ENCODE measurements at regions not wholly inside any gene's neighbourhood (a gene's known extent, or its start where the extent isn't known, plus 50 kb on each side); places are given as distances from the start of the nearest gene placed in this dataset.

GRCh38 chr6:85127696-85128243, 322.1 kb upstream of the NT5E start (continued):
- TF ChIP-seq PBX2 (CRISPR knock-in tag; IDR thresholded peaks at IDR 0.05; ENCODE audit: low read depth) (no peak), PBX2 (tag; conservative IDR thresholded peaks at IDR 0.05; ENCODE audit: low read depth) (no peak), USF1 (CRISPR knock-in tag; IDR thresholded peaks at IDR 0.05) (no peak), NR0B1 (IDR thresholded peaks at IDR 0.05; ENCODE audit: partially characterized antibody) (no peak), ZFP1 (CRISPR knock-in tag; IDR thresholded peaks at IDR 0.05) (no peak), ZNF586 (CRISPR knock-in tag; conservative IDR thresholded peaks at IDR 0.05) (no peak), ZNF589 (CRISPR knock-in tag; IDR thresholded peaks at IDR 0.05; ENCODE audit: low read depth) (no peak)

Data from K562 (cell line).